Osteocyte (in vitro differentiated cells): ENCODE measurements at regions not wholly inside any gene's neighbourhood (a gene's known extent, or its start where the extent isn't known, plus 50 kb on each side); places are given as distances from the start of the nearest gene placed in this dataset.

Experiments used
- DNase-seq: peaks from one replicate; pipeline ENCODE4 v3.0.0; 2021; ENCODE audit warnings: mixed read lengths; ENCODE audit not compliant: unreplicated experiment; ENCODE audit errors: extremely low spot score
- H3K27ac Mint-ChIP-seq: one replicate; pipeline ENCODE4 v1.8.0; 2021; ENCODE audit warnings: mild to moderate bottlenecking, mixed read lengths; ENCODE audit not compliant: unreplicated experiment
- H3K27me3 Mint-ChIP-seq: one replicate; pipeline ENCODE4 v1.8.0; 2021; ENCODE audit warnings: mixed read lengths; ENCODE audit not compliant: unreplicated experiment
- H3K36me3 Mint-ChIP-seq: one replicate; pipeline ENCODE4 v1.8.0; 2021; ENCODE audit warnings: mixed read lengths; ENCODE audit not compliant: unreplicated experiment
- H3K4me1 Mint-ChIP-seq: one replicate; pipeline ENCODE4 v1.8.0; 2021; ENCODE audit warnings: mixed read lengths; ENCODE audit not compliant: unreplicated experiment
- H3K4me3 Mint-ChIP-seq: one replicate; pipeline ENCODE4 v1.8.0; 2021; ENCODE audit warnings: mild to moderate bottlenecking, moderate library complexity, mixed read lengths; ENCODE audit not compliant: unreplicated experiment
- H3K9me3 Mint-ChIP-seq: one replicate; pipeline ENCODE4 v1.8.0; 2021; ENCODE audit warnings: mixed read lengths; ENCODE audit not compliant: unreplicated experiment
- CTCF ChIP-seq: fragments of 200-600 bp; sonication (generic); IDR thresholded peaks from 2 replicates; pipeline ENCODE4 v1.5.0; 2021; ENCODE audit warnings: antibody characterized with exemption, mild to moderate bottlenecking, moderate library complexity

- H3K9me3 Mint-ChIP-seq: no peaks in the 10 kb centered on the region
- no peak for TF ChIP-seq CTCF
- no peak for DNase-seq
- H3K4me3 Mint-ChIP-seq: no peak overlapping the region
- H3K27ac Mint-ChIP-seq: no peak overlapping the region
- H3K4me1 Mint-ChIP-seq: no peaks in the 10 kb centered on the region
- peaks cover 2% of the 10 kb centered on the region for H3K27me3 Mint-ChIP-seq
- no peaks in the 10 kb centered on the region for H3K36me3 Mint-ChIP-seq
Measured at GRCh38 chr5:103764403-103764802, 201.8 kb upstream of the NUDT12 start.

- TF ChIP-seq CTCF: no peak
- Mint-ChIP-seq H3K27me3 (peaks cover 13% of the 10 kb centered on the region), H3K27ac (no peak overlapping the region)
Measured at GRCh38 chr5:103758996-103759395, 196.4 kb upstream of the NUDT12 start.

GRCh38 chr5:103755974-103756373 is 193.4 kb upstream of the NUDT12 start:
- Mint-ChIP-seq H3K4me3 (no peak overlapping the region), H3K4me1 (no peaks in the 10 kb centered on the region), H3K9me3 (no peaks in the 10 kb centered on the region), H3K36me3 (no peaks in the 10 kb centered on the region), H3K27ac (no peak overlapping the region), H3K27me3 (peaks cover 13% of the 10 kb centered on the region)
- no peak for TF ChIP-seq CTCF
- no peak for DNase-seq

More at GRCh38 chr5:103758996-103759395, 196.4 kb upstream of the NUDT12 start:
- H3K9me3 Mint-ChIP-seq: no peaks in the 10 kb centered on the region
- no peak overlapping the region for H3K4me3 Mint-ChIP-seq
- H3K4me1 Mint-ChIP-seq: no peaks in the 10 kb centered on the region
- DNase-seq: no peak
- no peaks in the 10 kb centered on the region for H3K36me3 Mint-ChIP-seq

GRCh38 chr5:103745353-103746065 is 182.9 kb upstream of the NUDT12 start:
- no peak for TF ChIP-seq CTCF
- no peaks in the 10 kb centered on the region for H3K4me1 Mint-ChIP-seq
- no peaks in the 10 kb centered on the region for H3K36me3 Mint-ChIP-seq
- DNase-seq: no peak
- no peaks in the 10 kb centered on the region for H3K9me3 Mint-ChIP-seq
- peaks cover 3% of the 10 kb centered on the region for H3K27me3 Mint-ChIP-seq
- no peak overlapping the region for H3K27ac Mint-ChIP-seq
- no peak overlapping the region for H3K4me3 Mint-ChIP-seq

GRCh38 chr5:103744159-103744558 is 181.6 kb upstream of the NUDT12 start:
- peaks cover 3% of the 10 kb centered on the region for H3K27me3 Mint-ChIP-seq
- H3K4me3 Mint-ChIP-seq: no peak overlapping the region
- no peak for TF ChIP-seq CTCF
- H3K9me3 Mint-ChIP-seq: peaks cover under 1% of the 10 kb centered on the region
- no peaks in the 10 kb centered on the region for H3K4me1 Mint-ChIP-seq
- no peak overlapping the region for H3K27ac Mint-ChIP-seq
- no peaks in the 10 kb centered on the region for H3K36me3 Mint-ChIP-seq
- DNase-seq: no peak
